GM12878 (cell line): ENCODE measurements at regions not wholly inside any gene's neighbourhood (a gene's known extent, or its start where the extent isn't known, plus 50 kb on each side); places are given as distances from the start of the nearest gene placed in this dataset.
A peak's percentile ranks its signal among the peaks of the same experiment; 100 is the strongest.

Experiments used
- ATF7 ChIP-seq: fragments of 450-650 bp; IDR thresholded peaks from 2 replicates; pipeline ENCODE4 v1.6.1; 2016; ENCODE audit warnings: low read depth, mild to moderate bottlenecking
- CBX5 ChIP-seq: sonication (generic); IDR thresholded peaks from 2 replicates; pipeline ENCODE4 v1.6.1; 2016; ENCODE audit warnings: low read depth, moderate library complexity, mild to moderate bottlenecking, inconsistent platforms
- CREB1 ChIP-seq: IDR thresholded peaks from 2 replicates; pipeline ENCODE4 v1.6.1; 2012; ENCODE audit warnings: low read depth, mild to moderate bottlenecking, inconsistent platforms
- CREM ChIP-seq: IDR thresholded peaks from 2 replicates; pipeline ENCODE4 v1.6.1; 2014; ENCODE audit warnings: antibody characterized with exemption, low read depth
- DPF2 ChIP-seq: fragments of 450-650 bp; IDR thresholded peaks from 2 replicates; pipeline ENCODE4 v1.6.1; 2017; ENCODE audit warnings: mild to moderate bottlenecking
- EP300 ChIP-seq, 2 experiments: fragments of 150-350 bp in 1 of 2; IDR thresholded peaks; 2 replicates each; pipeline ENCODE4 v1.6.1; 2011 to 2012; ENCODE audit warnings: low read depth in 2 of 2, low read length in 2 of 2, borderline replicate concordance in 1 of 2, improper control_type of control experiment in 1 of 2, inconsistent platforms in 1 of 2; ENCODE audit not compliant: control insufficient read depth in 1 of 2
- IKZF1 ChIP-seq: fragments of 450-650 bp; conservative IDR thresholded peaks from 2 replicates; pipeline ENCODE4 v1.6.1; 2017; ENCODE audit warnings: antibody characterized with exemption, mild to moderate bottlenecking
- MEF2A ChIP-seq: IDR thresholded peaks from 2 replicates; pipeline ENCODE4 v1.6.1; 2011; ENCODE audit warnings: low read depth, mild to moderate bottlenecking, low read length, moderate library complexity; ENCODE audit not compliant: insufficient read depth
- NR2F1 ChIP-seq: fragments of 450-650 bp; conservative IDR thresholded peaks from 2 replicates; pipeline ENCODE4 v1.6.1; 2017; ENCODE audit warnings: mild to moderate bottlenecking
- NRF1 ChIP-seq: conservative IDR thresholded peaks from 2 replicates; pipeline ENCODE4 v1.6.1; 2011; ENCODE audit warnings: mild to moderate bottlenecking, low read depth, low read length, improper control_type of control experiment
- POLR2A ChIP-seq: IDR thresholded peaks from 2 replicates; pipeline ENCODE4 v1.6.1; 2011; ENCODE audit warnings: low read depth, mild to moderate bottlenecking, low read length
- RELB ChIP-seq: fragments of 450-650 bp; IDR thresholded peaks from 2 replicates; pipeline ENCODE4 v1.6.1; 2017; ENCODE audit warnings: low read depth, mild to moderate bottlenecking, moderate library complexity
- SREBF2 ChIP-seq: IDR thresholded peaks from 2 replicates; pipeline ENCODE4 v1.6.1; 2012; ENCODE audit warnings: mild to moderate bottlenecking, low read length
- SUPT20H ChIP-seq: IDR thresholded peaks from 2 replicates; pipeline ENCODE4 v1.6.1; 2011; ENCODE audit warnings: low read depth, mild to moderate bottlenecking, low read length, moderate library complexity, borderline replicate concordance; ENCODE audit not compliant: control insufficient read depth
- TCF3 ChIP-seq: IDR thresholded peaks from 2 replicates; pipeline ENCODE4 v1.6.1; 2012; ENCODE audit warnings: low read depth, mild to moderate bottlenecking, low read length, borderline replicate concordance; ENCODE audit not compliant: insufficient read depth
- ZNF207 ChIP-seq: fragments of 450-650 bp; IDR thresholded peaks from 2 replicates; pipeline ENCODE4 v1.6.1; 2014; ENCODE audit warnings: antibody characterized with exemption, mild to moderate bottlenecking, borderline replicate concordance

- peak; percentile 94 for TF ChIP-seq MEF2A
- no peak for TF ChIP-seq POLR2A
- peak; percentile 84 for TF ChIP-seq ATF7
- TF ChIP-seq CBX5: 0 out of 2 replicates have a peak, but pooled peaks have one; percentile 28
- peak; percentile 90 for TF ChIP-seq DPF2
- peak; percentile 83 for TF ChIP-seq CREM
- TF ChIP-seq IKZF1: peak; percentile 70; the same call in 1 of the 2 replicates
- no peak for TF ChIP-seq SUPT20H
- TF ChIP-seq SREBF2: no peak
- no peak for TF ChIP-seq NR2F1
- TF ChIP-seq RELB: peak; percentile 37; the same call in 1 of the 2 replicates
- peak; percentile 94 for TF ChIP-seq TCF3
- TF ChIP-seq EP300 (IDR thresholded peaks at IDR 0.05; ENCODE audit: borderline replicate concordance in 1 of 2, control insufficient read depth in 1 of 2, low read depth in 2 of 2, low read length in 2 of 2): peak in 1 of 2 experiments; percentile 89; a peak in 3 of 4 replicates
- TF ChIP-seq CREB1: peak; percentile 56; the same call in 1 of the 2 replicates
- TF ChIP-seq NRF1: no peak
- TF ChIP-seq ZNF207: no peak
Observed at GRCh38 chr2:161104054-161104553, 56.1 kb upstream of the TANK start (continued).
